Prostate gland (tissue), 2 donors: ENCODE measurements at regions not wholly inside any gene's neighbourhood (a gene's known extent, or its start where the extent isn't known, plus 50 kb on each side); places are given as distances from the start of the nearest gene placed in this dataset.
A peak's percentile ranks its signal among the peaks of the same experiment; 100 is the strongest.

Experiments used
- DNase-seq: peaks from one replicate; pipeline ENCODE4 v3.0.0-alpha.2; 2019; ENCODE audit warnings: low spot score
- H3K27ac ChIP-seq, 2 donors: fragments of 200-600 bp; sonication (generic); 2 replicates each; pipeline ENCODE4 v1.5.1; 2017 to 2019
- H3K27me3 ChIP-seq: fragments of 200-600 bp; sonication (generic); replicated peaks from 2 replicates; pipeline ENCODE4 v1.5.1; 2019; ENCODE audit not compliant: insufficient read depth
- H3K36me3 ChIP-seq, 2 donors: fragments of 200-600 bp; sonication (generic); 1 replicate in 1 of 2; 2 replicates in 1 of 2; pipeline versions ENCODE4 v1.5.1 to v1.8.1; 2017 to 2019
- H3K4me1 ChIP-seq: fragments of 200-600 bp; sonication (generic); replicated peaks from 2 replicates; pipeline ENCODE4 v1.5.1; 2019
- H3K4me3 ChIP-seq, 2 donors: fragments of 200-600 bp; sonication (generic); 2 replicates each; pipeline ENCODE4 v1.5.1; 2017 to 2019
- H3K9me3 ChIP-seq: fragments of 200-600 bp; sonication (generic); 2 replicates; pipeline ENCODE4 v1.5.1; 2017
- CTCF ChIP-seq, 4 experiments: fragments of 200-600 bp in 2 of 4; fragments of 450-650 bp in 2 of 4; sonication (generic) in 2 of 4; IDR thresholded peaks; 1 replicate in 3 of 4; 2 replicates in 1 of 4; pipeline ENCODE4 v1.5.1; 2016 to 2019; ENCODE audit warnings: antibody characterized with exemption in 4 of 4, mild to moderate bottlenecking in 2 of 4, moderate library complexity in 2 of 4
- POLR2A ChIP-seq: fragments of 450-650 bp; IDR thresholded peaks from one replicate; pipeline ENCODE4 v1.6.1; 2016; ENCODE audit warnings: antibody characterized with exemption, mild to moderate bottlenecking
- POLR2AphosphoS5 ChIP-seq: sonication (generic); formaldehyde crosslinking; IDR thresholded peaks from one replicate; pipeline ENCODE4 v1.6.1; 2017; ENCODE audit warnings: antibody characterized with exemption
- WGBS: methylation state at CpG from one replicate; pipeline ENCODE4 v1.1.5; 2018; 5-methylcytosine and 5-hydroxymethylcytosine counted together
- intact Hi-C: fragments of 100-400 bp; cut with DNase I; formaldehyde crosslinking; loops from one replicate; pipeline ENCODE4 v1.14.2; 2022

GRCh38 chr14:26859483-26859882 is 261.6 kb upstream of the NOVA1 start:
- Histone ChIP-seq H3K4me3 (no peak overlapping the region), H3K4me1 (no peaks in the 10 kb centered on the region), H3K27ac (no peak overlapping the region), H3K36me3 (no peaks in the 10 kb centered on the region), H3K9me3 (no peaks in the 10 kb centered on the region), H3K27me3 (no peaks in the 10 kb centered on the region)
- TF ChIP-seq POLR2AphosphoS5 (no peak), CTCF (IDR thresholded peaks at IDR 0.05) (no peak), POLR2A (no peak)
- intact Hi-C loops: no loop called here
- no peak for DNase-seq
- 86% methylated on average over 2 of the region's 2 CpGs for WGBS

- Histone ChIP-seq H3K4me1 (no peaks in the 10 kb centered on the region), H3K4me3 (no peak overlapping the region), H3K27ac (no peak overlapping the region), H3K27me3 (no peaks in the 10 kb centered on the region), H3K9me3 (no peaks in the 10 kb centered on the region), H3K36me3 (no peaks in the 10 kb centered on the region)
- WGBS: 91% methylated on average over 3 of the region's 3 CpGs
- intact Hi-C loops: no loop called here
- no peak for TF ChIP-seq CTCF (IDR thresholded peaks at IDR 0.05)
- no peak for TF ChIP-seq POLR2A
- no peak for TF ChIP-seq POLR2AphosphoS5
- no peak for DNase-seq
Measured at GRCh38 chr14:26860111-26860510, 262.3 kb upstream of the NOVA1 start.

GRCh38 chr14:26863736-26864135 is 265.9 kb upstream of the NOVA1 start:
- no peak for DNase-seq
- H3K27me3 ChIP-seq: no peaks in the 10 kb centered on the region
- no peak for TF ChIP-seq POLR2A
- no peaks in the 10 kb centered on the region for H3K9me3 ChIP-seq
- 77% methylated on average over 5 of the region's 5 CpGs for WGBS
- no peaks in the 10 kb centered on the region for H3K36me3 ChIP-seq
- intact Hi-C loops: no loop called here
- no peaks in the 10 kb centered on the region for H3K4me1 ChIP-seq
- H3K4me3 ChIP-seq: no peak overlapping the region
- no peak overlapping the region for H3K27ac ChIP-seq

GRCh38 chr14:26866721-26867120 is 268.9 kb upstream of the NOVA1 start:
- H3K9me3 ChIP-seq: no peaks in the 10 kb centered on the region
- no peak overlapping the region for H3K4me3 ChIP-seq
- no peak overlapping the region for H3K27ac ChIP-seq
- H3K4me1 ChIP-seq: no peaks in the 10 kb centered on the region
- H3K27me3 ChIP-seq: no peaks in the 10 kb centered on the region
- no peak for DNase-seq
- H3K36me3 ChIP-seq: no peaks in the 10 kb centered on the region
- WGBS: 23% methylated on average over 1 of the region's 1 CpG
- intact Hi-C loops: no loop called here
- TF ChIP-seq POLR2A (no peak), POLR2AphosphoS5 (no peak), CTCF (IDR thresholded peaks at IDR 0.05) (no peak)

GRCh38 chr14:26867171-26867757 is 269.4 kb upstream of the NOVA1 start:
- intact Hi-C loops: no loop called here
- H3K36me3 ChIP-seq: no peaks in the 10 kb centered on the region
- TF ChIP-seq POLR2AphosphoS5: peak; percentile 25
- no peak for TF ChIP-seq CTCF (IDR thresholded peaks at IDR 0.05)

More at GRCh38 chr14:26867171-26867757, 269.4 kb upstream of the NOVA1 start:
- Histone ChIP-seq H3K9me3 (no peaks in the 10 kb centered on the region), H3K4me3 (no peak overlapping the region), H3K27me3 (no peaks in the 10 kb centered on the region), H3K27ac (no peak overlapping the region), H3K4me1 (no peaks in the 10 kb centered on the region)
- DNase-seq: no peak
- 33% methylated on average over 6 of the region's 6 CpGs for WGBS
